ENCODE measurements at regions not wholly inside any gene's neighbourhood (a gene's known extent, or its start where the extent isn't known, plus 50 kb on each side); places are given as distances from the start of the nearest gene placed in this dataset.

GRCh38 chr5:9713356-9713755 lies 83.2 kb upstream of the TAS2R1 start:
- Histone ChIP-seq H3K23ac (ENCODE audit: insufficient read length, low read depth, low read length) (no peak overlapping the region), H3K4me2 (ENCODE audit: insufficient read depth, insufficient read length, low read length) (no peak overlapping the region), H2BK20ac (ENCODE audit: low read depth, low read length, poor library complexity, severe bottlenecking) (no peak overlapping the region), H3K23me2 (ENCODE audit: insufficient read length, low read depth, low read length, poor library complexity, severe bottlenecking) (no peaks in the 10 kb centered on the region), H3K27ac (ENCODE audit: insufficient read length, low read depth, low read length) (no peak overlapping the region), H3K56ac (ENCODE audit: insufficient read length, low read depth, low read length) (no peak overlapping the region), H3K9me3 (ENCODE audit: control insufficient read depth, low read depth, low read length) (no peaks in the 10 kb centered on the region), H2BK15ac (ENCODE audit: low read depth, low read length) (no peak overlapping the region), H2BK120ac (ENCODE audit: low read depth, low read length, poor library complexity, severe bottlenecking) (no peak overlapping the region), H3T11ph (ENCODE audit: low read length) (no peak overlapping the region), H3K14ac (ENCODE audit: insufficient read depth, low read length) (no peak overlapping the region), H3K4me1 (ENCODE audit: insufficient read depth, low read length) (no peaks in the 10 kb centered on the region; the same call in 1 of the 2 replicates), H3K79me2 (ENCODE audit: insufficient read depth, low read length) (no peaks in the 10 kb centered on the region), H4K20me1 (ENCODE audit: control insufficient read depth, insufficient read depth, insufficient read length) (no peaks in the 10 kb centered on the region), H3K9ac (ENCODE audit: extremely low read depth, insufficient read length, low read length) (no peak overlapping the region), H4K8ac (replicated peaks; ENCODE audit: insufficient read length, low read depth, low read length) (no peak overlapping the region), H4K5ac (ENCODE audit: insufficient read length, low read depth, low read length) (no peak overlapping the region), H2BK12ac (ENCODE audit: insufficient read length, low read depth, low read length) (no peak overlapping the region), H3K27me3 (ENCODE audit: insufficient read depth, low read length) (no peaks in the 10 kb centered on the region), H2AK5ac (ENCODE audit: insufficient read length, low read length) (no peak overlapping the region), H2BK5ac (ENCODE audit: insufficient read length, low read length) (no peak overlapping the region), H3K4ac (ENCODE audit: low read depth, low read length) (no peak overlapping the region), H3K79me1 (ENCODE audit: insufficient read depth, low read depth, low read length, poor library complexity, severe bottlenecking) (no peaks in the 10 kb centered on the region), H2AFZ (ENCODE audit: low read length) (no peak overlapping the region), H4K91ac (ENCODE audit: insufficient read length, low read depth, low read length) (no peak overlapping the region), H3K18ac (ENCODE audit: insufficient read length, low read depth, low read length) (no peak overlapping the region)
- WGBS (ENCODE audit: extremely low coverage, insufficient read length, low lambda C conversion rate), result no CpG with 5 or more reads among the region's 4 CpGs
- peaks cover 3 to 5% of the 10 kb centered on the region in 2 experiments; a peak in 2 of 4 replicates for H3K4me1 Mint-ChIP-seq
- H3K27ac Mint-ChIP-seq, result no peak overlapping the region
- no peaks in the 10 kb centered on the region; a peak in 3 of 5 replicates for H3K9me3 Mint-ChIP-seq
- TF ChIP-seq CTCF (conservative IDR thresholded peaks at IDR 0.05), result no peak
- no peaks in the 10 kb centered on the region for H3K36me3 Mint-ChIP-seq (ENCODE audit: insufficient read depth in 1 of 3, low read depth in 3 of 3)
- DNase-seq, result no peak
- no peaks in the 10 kb centered on the region; the same call in 1 of the 2 replicates for H3K27me3 Mint-ChIP-seq (ENCODE audit: low read depth)
- no peak overlapping the region for H3K4me3 Mint-ChIP-seq
